ENCODE measurements at regions not wholly inside any gene's neighbourhood (a gene's known extent, or its start where the extent isn't known, plus 50 kb on each side); places are given as distances from the start of the nearest gene placed in this dataset.
A peak's percentile ranks its signal among the peaks of the same experiment; 100 is the strongest.
"Not testable (repeated sequence)": the region's sequence is repeated elsewhere in the genome, so short reads cannot be mapped to it uniquely, and the experiment has no call there.

DNA sequence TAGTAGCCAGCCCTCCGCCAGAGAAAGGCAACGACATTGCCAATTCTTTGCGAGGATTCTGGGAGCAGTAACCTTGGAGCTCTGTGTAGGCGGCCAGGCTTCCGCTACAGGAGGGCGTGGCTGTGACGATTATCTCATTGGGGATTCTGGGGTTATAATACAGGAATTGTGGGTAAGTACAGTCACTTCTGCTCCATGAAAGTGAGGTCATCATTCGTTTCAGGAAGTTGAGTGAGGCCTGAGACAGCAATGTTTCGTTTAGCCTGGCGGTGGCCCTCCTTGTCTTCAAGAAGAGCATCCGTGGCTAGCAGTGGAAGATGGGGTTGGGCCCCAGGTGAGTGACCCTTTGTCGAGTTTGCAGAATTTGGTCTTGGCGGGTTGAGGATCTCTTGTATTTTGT is 79.5 kb upstream of the GPR39 start:
- not testable (repeated sequence) for H3K36me3 ChIP-seq; H3K4me1 ChIP-seq; H3K27me3 ChIP-seq; H3K4me3 ChIP-seq (ENCODE audit: low read depth, low read length); DNase-seq; H3K9me3 ChIP-seq

DNA sequence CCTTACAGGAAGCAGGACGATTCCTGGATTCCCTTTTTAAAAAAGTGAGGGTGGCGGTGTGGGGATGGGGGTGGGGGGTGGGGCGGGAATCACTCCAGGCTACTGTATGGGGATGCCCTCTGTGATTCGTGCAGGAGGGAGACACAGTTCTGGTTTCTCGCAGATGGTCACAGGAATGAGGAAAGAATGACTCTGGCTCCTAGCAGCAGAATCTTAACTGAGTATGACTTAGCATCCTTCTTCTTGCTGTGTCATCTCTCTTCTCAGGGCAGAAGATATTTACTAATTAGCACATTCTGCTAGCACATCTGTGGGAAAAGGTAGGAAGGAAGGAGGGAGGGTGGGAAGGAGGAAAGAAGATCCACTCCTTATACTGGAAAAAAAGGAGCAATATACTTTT is 78.8 kb upstream of the GPR39 start:
- H3K4me3 ChIP-seq (ENCODE audit: low read depth, low read length); H3K27me3 ChIP-seq; H3K36me3 ChIP-seq; DNase-seq; H3K9me3 ChIP-seq; H3K4me1 ChIP-seq: not testable (repeated sequence)

DNA sequence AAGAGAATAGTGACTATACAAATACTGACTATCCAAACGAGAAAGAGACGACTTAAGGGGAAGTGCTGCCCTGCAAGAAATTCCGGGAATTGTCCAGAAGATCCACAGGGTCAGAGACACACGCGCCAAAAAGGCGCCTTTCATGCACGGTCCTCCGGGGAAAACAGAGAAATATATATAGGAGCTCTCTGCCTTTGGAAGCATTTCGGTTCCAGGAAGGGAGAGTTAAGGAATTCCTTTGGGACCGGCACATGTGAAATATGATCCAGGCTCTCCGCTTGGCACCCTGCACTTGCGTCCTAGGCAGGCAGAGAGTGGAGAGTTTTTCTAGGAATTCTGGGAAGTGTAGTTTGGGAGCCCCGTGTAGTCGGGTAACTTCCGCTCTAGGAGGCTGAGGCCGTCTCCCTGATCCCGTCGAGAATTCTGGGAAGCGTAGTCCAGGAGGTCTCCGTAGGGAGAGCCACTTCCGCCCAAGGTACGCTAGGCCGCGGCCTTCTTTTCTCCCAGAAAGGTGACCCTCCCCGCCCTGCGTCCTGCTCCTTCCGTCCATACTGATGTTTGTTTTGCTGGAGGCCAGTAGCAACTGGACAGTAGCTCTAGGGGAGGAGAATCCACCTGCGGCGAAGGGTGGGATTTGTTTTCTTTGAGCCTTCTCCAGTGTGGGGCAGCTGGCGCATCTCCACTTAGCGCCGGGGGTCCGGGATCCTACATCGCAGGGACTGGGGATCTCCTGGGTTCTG is 69.4 kb upstream of the GPR39 start:
- H3K4me3 ChIP-seq (ENCODE audit: low read depth, low read length) = peak overlapping the region; percentile 36
- DNase-seq = peak; percentile 56
- not testable (repeated sequence) for H3K27me3 ChIP-seq, H3K4me1 ChIP-seq, H3K9me3 ChIP-seq, H3K36me3 ChIP-seq

DNA sequence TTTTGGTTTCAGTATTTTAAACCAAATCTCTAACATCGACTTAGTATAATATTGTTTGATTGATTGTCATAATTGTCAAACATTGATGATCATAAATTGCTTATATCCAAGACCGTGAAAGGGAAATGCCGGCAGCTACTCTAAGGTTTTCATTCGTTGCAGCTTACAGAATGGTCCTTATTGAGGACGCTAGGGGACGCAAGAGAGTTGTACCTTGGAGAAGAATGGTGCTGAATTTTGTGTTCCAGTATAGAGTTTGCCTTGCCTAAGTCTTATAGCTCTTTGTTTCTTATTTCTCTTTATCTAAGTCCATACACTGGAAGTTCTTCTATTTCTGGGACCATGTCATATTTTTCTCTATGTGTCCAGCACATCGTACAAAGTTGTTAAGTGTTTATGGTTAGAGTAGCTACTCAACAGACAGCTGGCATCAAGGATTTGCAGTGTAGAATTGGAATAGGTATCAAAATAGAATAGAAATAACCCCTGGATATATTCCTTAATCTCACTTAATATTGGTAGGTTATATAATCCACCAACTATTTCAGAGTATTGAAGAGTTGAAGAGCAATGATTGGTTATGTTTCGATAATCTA is 67.4 kb upstream of the GPR39 start:
- peak; percentile 33 for DNase-seq
- not testable (repeated sequence) for H3K4me3 ChIP-seq (ENCODE audit: low read depth, low read length); H3K4me1 ChIP-seq

DNA sequence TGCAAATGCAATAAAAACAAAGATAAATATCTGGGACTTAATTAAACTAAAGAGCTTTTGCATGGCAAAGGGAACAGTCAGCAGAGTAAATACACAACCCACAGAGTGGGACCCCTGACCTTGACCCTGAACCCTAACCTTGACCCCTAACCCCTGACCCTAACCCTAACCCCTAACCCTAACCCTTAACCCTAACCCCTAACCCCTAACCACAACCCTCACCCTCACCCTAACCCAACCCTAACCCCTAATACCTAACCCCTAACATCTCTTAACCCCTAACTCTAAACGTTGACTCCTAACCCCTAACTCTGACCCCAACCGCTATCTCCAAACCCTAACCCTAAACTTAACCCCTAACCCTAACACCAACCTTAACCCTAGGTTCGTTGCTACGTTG is 64.9 kb upstream of the GPR39 start:
- not testable (repeated sequence) for H3K4me3 ChIP-seq (ENCODE audit: low read depth, low read length)

More for the DNA sequence above, 67.4 kb upstream of the GPR39 start:
- H3K27me3 ChIP-seq, H3K9me3 ChIP-seq, H3K36me3 ChIP-seq: not testable (repeated sequence)
- TF ChIP-seq, protein P1, sequence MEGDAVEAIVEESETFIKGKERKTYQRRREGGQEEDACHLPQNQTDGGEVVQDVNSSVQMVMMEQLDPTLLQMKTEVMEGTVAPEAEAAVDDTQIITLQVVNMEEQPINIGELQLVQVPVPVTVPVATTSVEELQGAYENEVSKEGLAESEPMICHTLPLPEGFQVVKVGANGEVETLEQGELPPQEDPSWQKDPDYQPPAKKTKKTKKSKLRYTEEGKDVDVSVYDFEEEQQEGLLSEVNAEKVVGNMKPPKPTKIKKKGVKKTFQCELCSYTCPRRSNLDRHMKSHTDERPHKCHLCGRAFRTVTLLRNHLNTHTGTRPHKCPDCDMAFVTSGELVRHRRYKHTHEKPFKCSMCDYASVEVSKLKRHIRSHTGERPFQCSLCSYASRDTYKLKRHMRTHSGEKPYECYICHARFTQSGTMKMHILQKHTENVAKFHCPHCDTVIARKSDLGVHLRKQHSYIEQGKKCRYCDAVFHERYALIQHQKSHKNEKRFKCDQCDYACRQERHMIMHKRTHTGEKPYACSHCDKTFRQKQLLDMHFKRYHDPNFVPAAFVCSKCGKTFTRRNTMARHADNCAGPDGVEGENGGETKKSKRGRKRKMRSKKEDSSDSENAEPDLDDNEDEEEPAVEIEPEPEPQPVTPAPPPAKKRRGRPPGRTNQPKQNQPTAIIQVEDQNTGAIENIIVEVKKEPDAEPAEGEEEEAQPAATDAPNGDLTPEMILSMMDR (IDR thresholded peaks at IDR 0.05; ENCODE audit: low read depth, low read length) = peak; percentile 57

DNA sequence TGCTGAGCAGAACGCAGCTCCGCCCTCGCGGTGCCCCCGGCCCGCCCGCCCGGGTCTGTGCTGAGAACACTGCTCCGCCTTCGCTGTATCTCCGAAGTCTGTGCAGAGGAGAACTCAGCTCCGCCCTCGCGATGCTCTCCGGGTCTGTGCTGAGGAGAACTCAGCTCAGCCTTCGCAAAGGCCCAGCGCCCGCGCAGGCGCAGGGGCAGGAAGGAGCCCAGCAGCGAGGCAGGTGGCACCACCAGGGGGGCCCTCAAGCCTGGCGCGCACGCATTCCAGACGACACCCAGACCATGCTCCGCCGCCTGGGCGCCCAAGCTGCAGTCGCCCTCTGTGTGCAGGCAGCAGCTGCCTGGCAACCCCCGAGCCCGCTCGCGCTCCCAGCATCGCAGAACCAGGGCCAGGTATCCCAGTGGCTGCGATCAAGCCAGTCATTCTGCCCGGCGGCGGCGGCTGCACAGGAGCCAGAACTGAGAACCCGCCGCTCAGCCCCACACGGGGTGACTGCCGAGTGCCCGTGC is 64.1 kb upstream of the GPR39 start:
- peak; percentile 69 for DNase-seq
- not testable (repeated sequence) for H3K9me3 ChIP-seq, H3K27me3 ChIP-seq, H3K4me1 ChIP-seq, H3K36me3 ChIP-seq
- peak overlapping the region; percentile 31 for H3K4me3 ChIP-seq (ENCODE audit: low read depth, low read length)

More for the DNA sequence above, 64.9 kb upstream of the GPR39 start:
- not testable (repeated sequence) for H3K36me3 ChIP-seq, DNase-seq, H3K9me3 ChIP-seq, H3K4me1 ChIP-seq, H3K27me3 ChIP-seq

DNA sequence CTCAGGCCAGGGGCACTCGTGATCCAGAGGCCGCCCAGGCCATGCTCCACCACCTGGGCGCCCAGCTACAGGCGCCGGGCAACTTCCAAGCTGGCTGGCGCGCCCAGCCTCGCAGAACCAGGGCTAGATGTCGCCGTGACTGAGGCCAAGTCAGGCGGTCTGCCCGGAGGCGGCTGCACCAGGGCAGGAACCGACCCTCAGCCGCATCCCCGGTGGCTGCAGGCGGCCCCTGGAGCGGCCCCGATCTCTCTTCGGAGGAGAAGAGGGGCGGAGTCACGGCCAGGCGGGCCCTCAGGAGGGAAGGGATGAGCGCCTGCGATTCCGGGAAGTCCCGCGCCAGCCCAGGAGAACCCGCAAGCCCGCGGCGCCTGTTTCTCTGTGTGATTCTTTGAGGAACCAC is 63.2 kb upstream of the GPR39 start:
- H3K9me3 ChIP-seq, H3K4me1 ChIP-seq, H3K27me3 ChIP-seq, H3K36me3 ChIP-seq: not testable (repeated sequence)
- DNase-seq = peak; percentile 41
- H3K4me3 ChIP-seq (ENCODE audit: low read depth, low read length) = peak overlapping the region; percentile 30

DNA sequence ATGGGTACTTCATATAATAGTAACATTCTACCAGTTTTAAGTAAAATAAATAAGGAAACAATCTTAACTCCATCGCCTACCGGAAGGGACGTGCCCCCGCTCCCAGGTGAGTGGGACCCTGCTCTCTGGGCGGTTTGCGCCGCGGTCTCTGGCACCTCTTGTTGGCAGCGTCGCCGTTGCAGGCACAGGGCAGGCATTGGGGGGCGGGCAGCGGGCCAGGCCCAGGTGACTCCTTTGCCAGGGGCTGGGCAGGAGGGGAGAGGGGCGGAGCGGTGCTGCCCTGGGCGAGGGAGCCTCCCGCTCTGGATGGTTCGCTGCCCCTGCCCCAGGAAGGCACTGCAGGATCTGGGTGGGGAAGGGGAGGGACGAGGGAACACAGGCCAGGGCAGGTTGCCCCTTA is 55.6 kb upstream of the GPR39 start:
- not testable (repeated sequence) for H3K4me1 ChIP-seq; H3K4me3 ChIP-seq (ENCODE audit: low read depth, low read length); H3K36me3 ChIP-seq; DNase-seq; H3K27me3 ChIP-seq; H3K9me3 ChIP-seq

DNA sequence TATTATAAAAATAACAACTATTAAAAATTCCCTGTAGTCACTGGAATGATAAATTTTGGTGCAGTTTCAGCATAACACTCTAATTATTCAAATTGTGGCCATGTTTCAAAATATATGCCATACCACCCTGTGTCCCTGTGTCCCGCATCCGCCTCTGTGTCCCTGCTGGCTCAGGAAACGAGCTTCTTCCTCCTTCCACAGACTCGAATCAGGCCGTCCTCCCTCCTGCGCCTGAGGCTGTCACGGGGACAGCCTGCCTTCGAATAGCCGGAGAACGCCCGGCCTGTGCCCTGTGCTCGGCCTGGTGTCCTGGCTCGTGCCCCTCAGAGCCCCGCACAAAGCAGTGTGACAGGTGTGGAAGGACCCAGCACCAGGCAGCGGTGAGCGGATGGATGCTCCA is 55.1 kb upstream of the GPR39 start:
- DNase-seq; H3K9me3 ChIP-seq; H3K36me3 ChIP-seq; H3K4me3 ChIP-seq (ENCODE audit: low read depth, low read length); H3K27me3 ChIP-seq; H3K4me1 ChIP-seq: not testable (repeated sequence)

DNA sequence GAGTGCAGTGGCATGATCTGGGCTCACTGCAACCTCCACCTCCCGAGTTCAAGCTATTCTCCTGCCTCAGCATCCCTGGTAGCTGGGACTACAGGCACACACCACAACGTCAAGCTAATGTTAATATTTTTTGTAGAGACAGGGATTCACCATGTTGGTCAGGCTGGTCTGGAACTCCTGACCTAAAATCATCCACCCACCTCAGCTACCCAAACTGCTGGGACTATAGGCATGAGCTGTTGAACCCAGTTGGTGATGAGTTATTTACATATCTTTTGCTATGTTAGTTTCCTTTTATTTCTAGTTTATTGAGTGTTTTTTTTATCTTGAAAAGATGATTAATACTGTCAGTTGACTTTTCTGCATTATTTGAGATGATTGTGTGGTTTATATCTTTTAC is 53.3 kb upstream of the GPR39 start:
- H3K4me1 ChIP-seq; H3K36me3 ChIP-seq; H3K9me3 ChIP-seq; H3K4me3 ChIP-seq (ENCODE audit: low read depth, low read length); DNase-seq; H3K27me3 ChIP-seq: not testable (repeated sequence)

DNA sequence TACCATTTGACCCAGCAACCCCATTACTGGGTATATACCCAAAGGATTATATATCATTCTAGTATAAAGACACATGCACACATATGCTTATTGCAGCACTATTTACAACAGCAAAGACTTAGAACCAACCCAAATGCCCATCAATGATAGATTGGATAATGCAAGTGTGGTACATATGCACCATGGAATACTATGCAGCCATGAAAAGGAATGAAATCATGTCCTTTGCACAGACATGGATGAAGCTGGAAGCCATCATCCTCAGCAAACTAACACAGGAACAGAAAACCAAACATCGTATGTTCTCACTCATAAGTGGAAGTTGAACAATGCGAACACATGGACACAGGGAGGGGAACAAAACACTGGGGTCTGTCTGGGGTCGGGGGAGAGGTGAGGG is 50.6 kb upstream of the GPR39 start:
- not testable (repeated sequence) for H3K27me3 ChIP-seq; H3K36me3 ChIP-seq; H3K9me3 ChIP-seq; H3K4me3 ChIP-seq (ENCODE audit: low read depth, low read length); H3K4me1 ChIP-seq; DNase-seq

Data from BE2C (cell line).